Gastrocnemius medialis (tissue), 4 donors: ENCODE measurements at regions not wholly inside any gene's neighbourhood (a gene's known extent, or its start where the extent isn't known, plus 50 kb on each side); places are given as distances from the start of the nearest gene placed in this dataset.

Experiments used
- POLR2A ChIP-seq, 2 donors: fragments of 450-650 bp; IDR thresholded peaks; one replicate each; pipeline ENCODE4 v1.6.1; 2017; ENCODE audit warnings: antibody characterized with exemption in 2 of 2, mild to moderate bottlenecking in 2 of 2, moderate library complexity in 2 of 2
- TF ChIP-seq, protein P1 (sequence below), 5 experiments: fragments of 450-650 bp in 3 of 5; fragments of 200-600 bp in 2 of 5; sonication (generic) in 2 of 5; IDR thresholded peaks in 4 of 5; conservative IDR thresholded peaks in 1 of 5; 1 replicate in 4 of 5; 2 replicates in 1 of 5; pipeline ENCODE4 v1.5.1; 2016 to 2019; ENCODE audit warnings: antibody characterized with exemption in 5 of 5, mild to moderate bottlenecking in 3 of 5, moderate library complexity in 3 of 5

DNA sequence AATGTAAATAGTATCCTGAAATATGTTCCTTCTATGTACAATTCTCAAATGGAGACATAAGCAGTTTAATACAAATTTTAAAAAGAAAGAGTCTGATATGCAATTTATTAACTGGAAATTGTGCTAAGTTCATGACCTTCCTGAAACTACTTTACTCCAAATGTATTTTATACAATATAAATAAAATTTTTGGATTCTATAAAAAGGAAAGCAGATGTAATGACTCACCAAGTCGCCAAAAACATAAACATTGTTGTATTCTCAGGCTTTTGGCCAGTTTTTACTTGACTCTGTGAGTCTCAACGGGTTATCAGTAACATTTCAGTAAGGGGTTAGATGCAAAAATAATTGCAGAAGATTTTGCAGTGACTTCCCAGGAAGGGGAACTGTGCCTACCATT, 948.2 kb downstream of the EPHA3 start:
- TF ChIP-seq, protein P1, sequence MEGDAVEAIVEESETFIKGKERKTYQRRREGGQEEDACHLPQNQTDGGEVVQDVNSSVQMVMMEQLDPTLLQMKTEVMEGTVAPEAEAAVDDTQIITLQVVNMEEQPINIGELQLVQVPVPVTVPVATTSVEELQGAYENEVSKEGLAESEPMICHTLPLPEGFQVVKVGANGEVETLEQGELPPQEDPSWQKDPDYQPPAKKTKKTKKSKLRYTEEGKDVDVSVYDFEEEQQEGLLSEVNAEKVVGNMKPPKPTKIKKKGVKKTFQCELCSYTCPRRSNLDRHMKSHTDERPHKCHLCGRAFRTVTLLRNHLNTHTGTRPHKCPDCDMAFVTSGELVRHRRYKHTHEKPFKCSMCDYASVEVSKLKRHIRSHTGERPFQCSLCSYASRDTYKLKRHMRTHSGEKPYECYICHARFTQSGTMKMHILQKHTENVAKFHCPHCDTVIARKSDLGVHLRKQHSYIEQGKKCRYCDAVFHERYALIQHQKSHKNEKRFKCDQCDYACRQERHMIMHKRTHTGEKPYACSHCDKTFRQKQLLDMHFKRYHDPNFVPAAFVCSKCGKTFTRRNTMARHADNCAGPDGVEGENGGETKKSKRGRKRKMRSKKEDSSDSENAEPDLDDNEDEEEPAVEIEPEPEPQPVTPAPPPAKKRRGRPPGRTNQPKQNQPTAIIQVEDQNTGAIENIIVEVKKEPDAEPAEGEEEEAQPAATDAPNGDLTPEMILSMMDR (IDR thresholded peaks at IDR 0.05 in 4 of 5, conservative IDR thresholded peaks at IDR 0.05 in 1 of 5), result no peak
- TF ChIP-seq POLR2A (IDR thresholded peaks at IDR 0.05), result no peak
